ENCODE measurements at regions not wholly inside any gene's neighbourhood (a gene's known extent, or its start where the extent isn't known, plus 50 kb on each side); places are given as distances from the start of the nearest gene placed in this dataset.

DNA sequence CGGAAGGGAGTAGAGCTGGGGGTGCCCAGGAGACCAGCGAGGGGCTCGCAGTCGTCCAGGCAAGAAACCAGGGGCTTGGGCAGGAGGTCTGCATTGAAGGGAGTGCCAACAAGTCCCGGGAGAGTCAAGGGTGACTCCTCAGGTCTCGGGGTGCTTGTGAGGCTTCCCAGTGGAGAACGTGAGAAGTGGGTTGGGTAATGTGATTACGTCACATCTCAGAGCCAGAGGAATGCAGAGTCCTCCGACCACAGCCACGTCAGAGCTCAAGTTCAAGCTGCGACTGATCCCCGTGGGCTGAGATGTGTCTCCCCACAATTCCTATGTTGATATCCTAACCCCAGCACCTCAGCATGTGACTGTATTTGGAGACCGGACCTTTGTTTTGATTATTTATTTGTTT lies 89.7 kb upstream of the SHANK2 start:
- Mint-ChIP-seq H3K36me3 (no peaks in the 10 kb centered on the region), H3K4me1 (peaks cover 5% of the 10 kb centered on the region), H3K27ac (no peak overlapping the region), H3K27me3 (peaks cover 39% of the 10 kb centered on the region), H3K9me3 (peaks cover 3% of the 10 kb centered on the region), H3K4me3 (no peak overlapping the region)
- ATAC-seq, result no peak

DNA sequence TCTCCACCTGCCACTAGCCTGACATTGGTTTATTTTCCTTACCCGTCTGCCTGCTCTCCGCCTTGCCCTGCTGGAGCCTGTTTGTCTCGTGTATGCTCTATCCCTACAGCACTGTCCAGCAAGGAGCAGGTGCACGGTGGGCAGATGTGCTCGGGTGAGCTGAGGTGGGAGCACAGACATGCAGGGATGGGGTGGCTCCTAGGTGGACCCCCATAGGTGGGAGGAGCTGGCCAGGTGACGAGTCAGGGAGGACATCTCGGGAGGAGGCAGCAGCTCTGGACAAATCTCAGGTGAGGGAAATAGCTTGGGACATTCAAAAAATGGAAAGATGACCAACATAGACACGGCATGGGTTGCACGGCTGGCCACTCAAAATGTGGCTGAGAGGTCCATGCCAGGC lies 89.2 kb upstream of the SHANK2 start:
- no peak overlapping the region for H3K4me3 Mint-ChIP-seq
- no peaks in the 10 kb centered on the region for H3K9me3 Mint-ChIP-seq
- no peak overlapping the region for H3K27ac Mint-ChIP-seq
- H3K4me1 Mint-ChIP-seq, result peaks cover 5% of the 10 kb centered on the region
- no peak for ATAC-seq
- H3K27me3 Mint-ChIP-seq, result peaks cover 34% of the 10 kb centered on the region
- no peaks in the 10 kb centered on the region for H3K36me3 Mint-ChIP-seq

- Mint-ChIP-seq H3K4me3 (no peak overlapping the region), H3K27me3 (peaks cover 33% of the 10 kb centered on the region), H3K36me3 (no peaks in the 10 kb centered on the region), H3K27ac (no peak overlapping the region), H3K9me3 (no peaks in the 10 kb centered on the region), H3K4me1 (peaks cover 5% of the 10 kb centered on the region)
- no peak for ATAC-seq
Measured at GRCh38 chr11:71341173-71341572, 88.8 kb upstream of the SHANK2 start.

GRCh38 chr11:71340086-71340606 lies 87.8 kb upstream of the SHANK2 start:
- Mint-ChIP-seq H3K4me3 (no peak overlapping the region), H3K4me1 (peaks cover 5% of the 10 kb centered on the region), H3K36me3 (no peaks in the 10 kb centered on the region), H3K27me3 (peaks cover 33% of the 10 kb centered on the region), H3K27ac (no peak overlapping the region), H3K9me3 (no peaks in the 10 kb centered on the region)
- no peak for ATAC-seq

DNA sequence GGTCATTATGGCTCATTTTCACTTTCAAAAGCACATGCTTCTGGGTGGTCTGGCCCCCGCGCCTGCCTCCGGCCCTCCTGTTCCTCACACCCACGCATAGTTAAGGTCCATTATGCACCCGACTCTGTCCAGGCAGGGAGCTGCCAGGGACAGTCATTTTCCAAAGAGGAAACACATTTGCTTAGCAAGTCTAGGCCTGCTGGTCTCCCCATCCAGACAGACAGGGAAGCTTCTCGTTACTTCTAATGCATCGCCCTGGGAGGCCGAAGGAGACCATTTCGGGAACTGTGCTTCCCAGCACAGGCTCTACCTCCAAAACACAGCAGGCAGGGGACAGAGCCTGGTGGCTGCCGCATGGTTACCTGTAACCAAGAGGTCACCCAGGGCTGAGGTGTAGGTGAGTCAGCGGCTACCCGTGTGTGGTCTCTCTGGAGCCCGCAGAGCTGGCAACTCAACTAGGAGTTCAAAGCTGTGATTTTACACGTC lies 87.1 kb upstream of the SHANK2 start:
- ATAC-seq, result no peak
- no peaks in the 10 kb centered on the region for H3K9me3 Mint-ChIP-seq
- H3K4me1 Mint-ChIP-seq, result peaks cover 5% of the 10 kb centered on the region
- H3K4me3 Mint-ChIP-seq, result no peak overlapping the region
- no peaks in the 10 kb centered on the region for H3K36me3 Mint-ChIP-seq
- no peak overlapping the region for H3K27ac Mint-ChIP-seq
- H3K27me3 Mint-ChIP-seq, result peaks cover 29% of the 10 kb centered on the region

GRCh38 chr11:71338801-71339395 lies 86.5 kb upstream of the SHANK2 start:
- Mint-ChIP-seq H3K9me3 (no peaks in the 10 kb centered on the region), H3K27ac (no peak overlapping the region), H3K4me3 (no peak overlapping the region), H3K36me3 (no peaks in the 10 kb centered on the region), H3K27me3 (peaks cover 23% of the 10 kb centered on the region), H3K4me1 (peaks cover 1% of the 10 kb centered on the region)
- no peak for ATAC-seq

DNA sequence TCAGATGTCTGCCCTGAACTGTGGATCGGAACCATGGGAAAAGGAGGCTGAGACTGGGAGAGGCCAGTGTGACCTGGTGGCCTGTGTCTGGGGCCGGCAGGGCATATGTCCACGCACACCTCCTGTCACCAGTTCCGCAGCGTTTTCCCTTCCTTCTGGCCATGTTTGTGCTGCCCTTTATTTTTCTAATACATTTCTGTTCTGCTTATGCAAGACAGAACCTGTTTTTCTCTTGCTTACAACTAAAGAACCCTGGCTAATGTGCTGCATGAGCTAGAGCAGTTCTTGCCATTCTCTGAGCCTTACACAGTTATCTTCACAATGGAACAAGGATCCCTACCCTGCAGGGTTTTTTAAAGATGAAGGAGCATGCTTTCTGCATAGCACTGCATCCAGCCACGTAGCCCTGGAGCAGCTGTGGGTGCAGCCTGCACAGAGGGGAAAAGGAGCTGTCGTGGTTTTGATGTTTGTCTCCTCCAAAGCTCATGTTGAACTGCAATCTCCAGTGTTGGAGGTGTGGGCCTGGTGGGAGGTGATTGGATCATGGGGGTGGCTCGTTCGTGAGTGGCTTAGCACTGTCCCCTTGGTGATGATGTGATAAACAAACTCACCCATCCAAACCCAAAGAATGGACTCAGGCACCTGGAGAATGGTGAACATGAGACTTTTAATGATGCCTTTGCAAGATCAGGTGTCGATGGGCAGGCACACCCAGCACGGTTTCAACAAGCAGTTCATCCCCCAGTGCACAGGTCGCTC lies 84.8 kb upstream of the SHANK2 start:
- Mint-ChIP-seq H3K27me3 (peaks cover 18% of the 10 kb centered on the region), H3K27ac (no peak overlapping the region), H3K4me1 (no peaks in the 10 kb centered on the region), H3K9me3 (peaks cover 6% of the 10 kb centered on the region), H3K4me3 (no peak overlapping the region), H3K36me3 (no peaks in the 10 kb centered on the region)
- no peak for ATAC-seq

DNA sequence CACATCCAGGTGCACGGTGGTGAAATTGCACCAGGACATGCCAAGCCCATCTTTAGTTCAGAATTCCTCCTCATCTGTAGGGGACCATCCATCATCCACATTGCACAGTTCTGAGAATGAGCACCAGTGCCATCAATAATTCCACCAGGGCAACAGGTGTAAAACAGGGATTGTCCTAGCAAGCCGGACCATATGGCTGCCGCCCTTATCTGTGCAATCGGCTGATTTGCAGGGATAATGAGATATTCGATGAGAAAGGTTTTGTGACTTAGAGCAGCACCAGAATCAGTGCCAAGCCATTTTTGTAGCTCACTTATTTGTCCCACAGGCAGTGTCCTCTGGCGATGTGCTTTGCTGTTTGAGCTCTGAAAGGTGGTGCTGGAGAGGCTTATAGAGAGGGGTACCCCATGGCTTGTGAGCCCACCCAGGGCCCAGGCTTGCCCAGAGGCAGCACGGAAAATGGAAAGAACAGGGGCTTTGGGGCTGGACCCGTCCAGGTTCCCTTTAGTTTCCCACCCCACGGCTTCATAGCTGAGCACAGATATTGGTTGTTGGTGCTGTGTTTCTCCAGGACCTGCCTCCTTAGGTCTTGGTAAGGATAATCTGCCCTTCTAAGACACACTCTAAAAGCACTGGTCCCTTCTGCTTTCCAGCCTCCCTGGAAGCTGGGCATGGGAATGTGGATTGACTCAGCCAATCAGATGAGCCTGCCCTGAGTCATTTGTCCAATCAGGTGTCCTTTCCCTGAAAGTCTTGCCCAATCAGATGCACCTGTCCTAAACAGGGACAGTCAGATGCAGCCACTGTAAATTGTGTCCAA lies 84.0 kb upstream of the SHANK2 start:
- no peak for ATAC-seq
- Mint-ChIP-seq H3K4me3 (no peak overlapping the region), H3K27ac (no peak overlapping the region), H3K27me3 (peaks cover 10% of the 10 kb centered on the region), H3K9me3 (peaks cover 8% of the 10 kb centered on the region), H3K4me1 (no peaks in the 10 kb centered on the region), H3K36me3 (no peaks in the 10 kb centered on the region)

DNA sequence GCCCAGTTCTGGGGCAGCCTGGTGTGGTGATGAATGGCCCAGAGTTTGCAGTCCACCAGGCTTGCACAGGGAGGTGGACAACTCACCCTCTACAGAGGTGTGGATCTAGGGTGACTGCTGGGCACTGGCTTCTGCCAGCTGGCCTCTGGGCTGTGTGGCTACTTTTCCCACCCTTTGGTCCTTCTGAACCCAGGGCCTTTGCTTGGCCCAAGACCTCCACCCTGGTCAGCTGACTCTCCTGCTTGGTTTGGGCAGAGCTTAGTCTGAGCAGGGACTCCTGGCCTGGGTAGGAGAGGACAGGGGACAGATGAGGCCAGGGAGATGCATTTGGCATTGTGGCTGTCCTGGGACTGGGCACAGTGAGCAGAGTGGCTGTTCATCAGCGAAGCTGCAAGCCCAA lies 83.0 kb upstream of the SHANK2 start:
- H3K9me3 Mint-ChIP-seq, result peaks cover 8% of the 10 kb centered on the region
- no peaks in the 10 kb centered on the region for H3K36me3 Mint-ChIP-seq
- ATAC-seq, result no peak
- H3K4me1 Mint-ChIP-seq, result no peaks in the 10 kb centered on the region
- H3K27me3 Mint-ChIP-seq, result peaks cover 2% of the 10 kb centered on the region
- no peak overlapping the region for H3K27ac Mint-ChIP-seq
- no peak overlapping the region for H3K4me3 Mint-ChIP-seq

DNA sequence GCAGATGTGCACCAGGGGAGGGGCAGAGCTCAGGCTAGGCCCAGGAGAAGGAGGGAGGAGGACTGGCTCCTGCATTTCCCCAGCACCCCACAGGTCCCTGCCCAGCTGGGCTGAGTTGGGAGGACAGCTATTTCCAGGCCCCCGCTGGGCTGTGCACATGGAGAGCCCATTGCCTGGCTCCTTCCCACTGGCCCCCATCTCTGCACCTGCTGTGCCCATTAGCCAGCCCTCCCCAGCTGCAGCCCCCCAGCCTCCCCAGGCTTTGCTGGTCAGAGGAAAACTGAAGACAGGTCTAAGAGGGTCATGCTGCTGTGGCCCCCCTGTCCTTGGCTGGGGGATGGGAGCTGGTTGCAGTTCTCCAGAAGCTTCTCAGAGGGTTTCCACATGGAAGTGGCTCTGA lies 81.8 kb upstream of the SHANK2 start:
- no peak for ATAC-seq
- H3K36me3 Mint-ChIP-seq, result no peaks in the 10 kb centered on the region
- no peak overlapping the region for H3K27ac Mint-ChIP-seq
- no peaks in the 10 kb centered on the region for H3K4me1 Mint-ChIP-seq
- H3K4me3 Mint-ChIP-seq, result no peak overlapping the region
- no peaks in the 10 kb centered on the region for H3K27me3 Mint-ChIP-seq
- H3K9me3 Mint-ChIP-seq, result peaks cover 8% of the 10 kb centered on the region

DNA sequence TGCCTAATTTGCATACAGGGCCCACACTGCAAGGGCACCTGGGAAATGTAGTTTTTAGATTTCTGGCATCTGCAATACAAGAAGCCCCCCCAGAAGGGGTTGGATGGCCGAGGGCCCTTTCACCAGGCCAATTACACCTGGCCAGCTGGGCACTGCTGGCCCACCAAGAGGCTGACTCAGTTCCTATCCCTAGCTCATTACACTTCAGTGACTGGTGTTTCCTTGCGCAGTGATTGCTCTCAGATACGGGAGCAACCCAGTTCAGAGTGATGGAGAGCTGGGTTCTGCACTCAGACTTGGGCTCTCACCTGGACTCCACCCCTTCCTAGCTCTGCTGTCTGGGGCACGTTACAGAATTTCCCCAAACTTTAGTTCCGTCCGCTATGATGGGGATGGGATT lies 81.1 kb upstream of the SHANK2 start:
- Mint-ChIP-seq H3K4me1 (no peaks in the 10 kb centered on the region), H3K9me3 (peaks cover 8% of the 10 kb centered on the region), H3K4me3 (no peak overlapping the region), H3K27ac (no peak overlapping the region), H3K36me3 (no peaks in the 10 kb centered on the region), H3K27me3 (peaks cover 4% of the 10 kb centered on the region)
- ATAC-seq, result no peak

GRCh38 chr11:71332447-71332846 lies 80.1 kb upstream of the SHANK2 start:
- H3K9me3 Mint-ChIP-seq, result peaks cover 8% of the 10 kb centered on the region
- no peak for ATAC-seq
- no peak overlapping the region for H3K27ac Mint-ChIP-seq
- no peaks in the 10 kb centered on the region for H3K36me3 Mint-ChIP-seq
- peaks cover 8% of the 10 kb centered on the region for H3K27me3 Mint-ChIP-seq
- H3K4me3 Mint-ChIP-seq, result no peak overlapping the region
- H3K4me1 Mint-ChIP-seq, result no peaks in the 10 kb centered on the region

GRCh38 chr11:71332046-71332445 lies 79.7 kb upstream of the SHANK2 start:
- Mint-ChIP-seq H3K27me3 (peaks cover 8% of the 10 kb centered on the region), H3K27ac (no peak overlapping the region)
- ATAC-seq, result no peak

DNA sequence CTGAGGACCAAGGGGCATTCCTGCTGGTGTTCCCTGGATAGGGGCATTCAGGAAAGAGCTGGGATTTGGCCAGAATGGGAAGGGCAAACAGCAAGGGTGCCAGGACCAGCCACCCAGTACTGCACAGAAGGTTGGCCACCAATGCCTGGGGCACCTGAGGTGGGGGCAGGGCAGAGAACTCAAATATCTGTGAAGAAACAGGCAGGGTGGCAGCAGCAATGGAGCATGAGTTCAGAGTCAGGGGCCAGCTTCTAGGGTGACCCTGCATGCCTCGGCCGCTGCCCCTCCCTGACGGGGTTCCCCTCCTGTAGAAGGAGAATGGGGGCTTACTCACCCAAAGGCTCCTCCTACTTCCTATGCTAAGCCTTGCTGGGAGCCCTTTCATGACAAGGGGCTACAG lies 79.3 kb upstream of the SHANK2 start:
- peaks cover 8% of the 10 kb centered on the region for H3K27me3 Mint-ChIP-seq
- no peak overlapping the region for H3K27ac Mint-ChIP-seq
- no peak overlapping the region for H3K4me3 Mint-ChIP-seq
- ATAC-seq, result no peak
- no peaks in the 10 kb centered on the region for H3K4me1 Mint-ChIP-seq
- peaks cover 8% of the 10 kb centered on the region for H3K9me3 Mint-ChIP-seq
- H3K36me3 Mint-ChIP-seq, result no peaks in the 10 kb centered on the region

More at GRCh38 chr11:71332046-71332445, 79.7 kb upstream of the SHANK2 start:
- H3K9me3 Mint-ChIP-seq, result peaks cover 8% of the 10 kb centered on the region
- H3K4me3 Mint-ChIP-seq, result no peak overlapping the region
- H3K36me3 Mint-ChIP-seq, result no peaks in the 10 kb centered on the region
- no peaks in the 10 kb centered on the region for H3K4me1 Mint-ChIP-seq

DNA sequence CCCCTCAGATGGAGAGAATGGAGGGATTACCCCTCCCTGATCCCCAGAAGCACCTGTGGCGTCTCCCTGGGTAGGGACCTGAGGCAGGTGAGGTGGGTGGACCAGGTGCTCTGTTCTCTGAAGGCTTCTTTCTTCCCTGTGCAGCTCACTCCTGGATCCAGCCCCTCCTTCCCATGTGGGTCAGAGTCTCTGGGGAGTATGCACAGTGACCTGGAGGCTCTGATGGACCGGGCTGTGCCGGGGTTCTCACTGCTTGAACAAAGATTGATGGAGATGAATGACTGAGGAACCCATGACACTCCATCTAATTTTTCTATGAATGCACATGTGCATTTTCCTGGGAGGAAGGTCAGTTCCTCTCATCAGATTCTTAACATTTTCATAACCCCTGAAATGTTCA lies 78.6 kb upstream of the SHANK2 start:
- Mint-ChIP-seq H3K27ac (no peak overlapping the region), H3K36me3 (no peaks in the 10 kb centered on the region), H3K9me3 (peaks cover 8% of the 10 kb centered on the region), H3K27me3 (peaks cover 8% of the 10 kb centered on the region), H3K4me3 (no peak overlapping the region), H3K4me1 (no peaks in the 10 kb centered on the region)
- no peak for ATAC-seq

Data from stimulated activated memory B cell treated with anti-CD40 and anti-IgM and Interleukin-4, amounts not matched to agents 10 μg/mL and 1 μg/mL and 100 μg/mL, for 72 hours (primary cell).